Medulla oblongata (tissue), 1 donor: ENCODE measurements at regions not wholly inside any gene's neighbourhood (a gene's known extent, or its start where the extent isn't known, plus 50 kb on each side); places are given as distances from the start of the nearest gene placed in this dataset.
"Not testable (repeated sequence)": the region's sequence is repeated elsewhere in the genome, so short reads cannot be mapped to it uniquely, and the experiment has no call there.

ENCODE experiments used
- DNase-seq: peaks from one replicate; pipeline ENCODE4 v3.0.0-alpha.2; 2015; ENCODE audit errors: extremely low spot score

- no peak for DNase-seq
These were observed 866.1 kb upstream of the ADGRB3 start for GRCh38 chr6:67768972-67769371.

GRCh38 chr6:67767046-67767822 lies 867.8 kb upstream of the ADGRB3 start:
- DNase-seq, result not testable (repeated sequence)

GRCh38 chr6:67766057-67766456 lies 869.0 kb upstream of the ADGRB3 start:
- no peak for DNase-seq

GRCh38 chr6:67759001-67759400 lies 876.1 kb upstream of the ADGRB3 start:
- DNase-seq, result no peak

- no peak for DNase-seq
These were observed 877.5 kb upstream of the ADGRB3 start for GRCh38 chr6:67757465-67758033.

- no peak for DNase-seq
These were observed 886.6 kb upstream of the ADGRB3 start for GRCh38 chr6:67748521-67748920.

GRCh38 chr6:67736816-67737215 lies 898.3 kb upstream of the ADGRB3 start:
- DNase-seq, result no peak

- no peak for DNase-seq
These were observed 898.9 kb upstream of the ADGRB3 start for GRCh38 chr6:67736161-67736560.

GRCh38 chr6:67735623-67736022 lies 899.5 kb upstream of the ADGRB3 start:
- no peak for DNase-seq

GRCh38 chr6:67722861-67723261 lies 912.2 kb upstream of the ADGRB3 start:
- no peak for DNase-seq

GRCh38 chr6:67717281-67717680 lies 917.8 kb upstream of the ADGRB3 start:
- DNase-seq, result no peak

- no peak for DNase-seq
These were observed 928.7 kb upstream of the ADGRB3 start for GRCh38 chr6:67706388-67706787.

GRCh38 chr6:67698534-67698933 lies 936.5 kb upstream of the ADGRB3 start:
- no peak for DNase-seq

GRCh38 chr6:67694127-67694526 lies 941.0 kb upstream of the ADGRB3 start:
- DNase-seq, result no peak

- no peak for DNase-seq
These were observed 945.8 kb upstream of the ADGRB3 start for GRCh38 chr6:67689329-67689728.

GRCh38 chr6:67687396-67687795 lies 947.7 kb upstream of the ADGRB3 start:
- DNase-seq, result no peak

- DNase-seq, result not testable (repeated sequence)
These were observed 948.9 kb upstream of the ADGRB3 start for GRCh38 chr6:67686225-67686624.

GRCh38 chr6:67683960-67684359 lies 951.1 kb upstream of the ADGRB3 start:
- DNase-seq, result no peak

GRCh38 chr6:67680297-67680932 lies 954.7 kb upstream of the ADGRB3 start:
- DNase-seq, result no peak

GRCh38 chr6:67679566-67680296 lies 955.4 kb upstream of the ADGRB3 start:
- no peak for DNase-seq

GRCh38 chr6:67676892-67677291 lies 958.2 kb upstream of the ADGRB3 start:
- no peak for DNase-seq

GRCh38 chr6:67667637-67668422 lies 967.3 kb upstream of the ADGRB3 start:
- no peak for DNase-seq
